Body of pancreas (tissue), 4 donors: ENCODE measurements at regions not wholly inside any gene's neighbourhood (a gene's known extent, or its start where the extent isn't known, plus 50 kb on each side); places are given as distances from the start of the nearest gene placed in this dataset.

Source experiments
- POLR2A ChIP-seq, 3 donors: fragments of 450-650 bp; IDR thresholded peaks; one replicate each; pipeline ENCODE4 v1.6.1; 2016; ENCODE audit warnings: antibody characterized with exemption in 3 of 3, mild to moderate bottlenecking in 2 of 3
- TF ChIP-seq, protein P1 (sequence below), 7 experiments: fragments of 450-650 bp in 4 of 7; fragments of 200-600 bp in 3 of 7; sonication (generic) in 3 of 7; IDR thresholded peaks; one replicate each; pipeline ENCODE4 v1.5.1; 2016 to 2019; ENCODE audit warnings: antibody characterized with exemption in 7 of 7

DNA sequence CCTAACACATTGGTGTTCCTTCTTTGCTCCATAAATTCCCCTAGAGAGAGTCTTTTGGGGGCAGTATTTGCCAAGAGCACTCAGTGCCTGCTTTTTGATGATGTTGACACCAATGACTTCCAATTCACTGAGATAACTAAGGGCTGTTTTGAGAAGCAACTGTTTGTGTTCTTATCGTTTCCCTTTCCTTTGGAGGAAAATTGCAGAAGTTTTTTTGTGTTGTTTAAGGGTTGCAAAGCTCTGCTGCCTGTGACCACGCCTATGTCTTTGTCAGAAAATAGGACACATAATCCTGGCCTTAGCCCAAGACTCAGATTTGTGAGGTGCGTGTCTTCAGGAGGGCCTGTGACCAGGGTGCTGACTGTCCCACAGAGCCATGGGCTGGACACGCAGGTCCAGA lies 99.6 kb downstream of the FAM43A start:
- TF ChIP-seq, protein P1, sequence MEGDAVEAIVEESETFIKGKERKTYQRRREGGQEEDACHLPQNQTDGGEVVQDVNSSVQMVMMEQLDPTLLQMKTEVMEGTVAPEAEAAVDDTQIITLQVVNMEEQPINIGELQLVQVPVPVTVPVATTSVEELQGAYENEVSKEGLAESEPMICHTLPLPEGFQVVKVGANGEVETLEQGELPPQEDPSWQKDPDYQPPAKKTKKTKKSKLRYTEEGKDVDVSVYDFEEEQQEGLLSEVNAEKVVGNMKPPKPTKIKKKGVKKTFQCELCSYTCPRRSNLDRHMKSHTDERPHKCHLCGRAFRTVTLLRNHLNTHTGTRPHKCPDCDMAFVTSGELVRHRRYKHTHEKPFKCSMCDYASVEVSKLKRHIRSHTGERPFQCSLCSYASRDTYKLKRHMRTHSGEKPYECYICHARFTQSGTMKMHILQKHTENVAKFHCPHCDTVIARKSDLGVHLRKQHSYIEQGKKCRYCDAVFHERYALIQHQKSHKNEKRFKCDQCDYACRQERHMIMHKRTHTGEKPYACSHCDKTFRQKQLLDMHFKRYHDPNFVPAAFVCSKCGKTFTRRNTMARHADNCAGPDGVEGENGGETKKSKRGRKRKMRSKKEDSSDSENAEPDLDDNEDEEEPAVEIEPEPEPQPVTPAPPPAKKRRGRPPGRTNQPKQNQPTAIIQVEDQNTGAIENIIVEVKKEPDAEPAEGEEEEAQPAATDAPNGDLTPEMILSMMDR (IDR thresholded peaks at IDR 0.05), result no peak
- TF ChIP-seq POLR2A (IDR thresholded peaks at IDR 0.05), result no peak
